NCI-H1417 (cell line): ENCODE measurements at regions not wholly inside any gene's neighbourhood (a gene's known extent, or its start where the extent isn't known, plus 50 kb on each side); places are given as distances from the start of the nearest gene placed in this dataset.

Experiments
- DNase-seq, 3 experiments: peaks; one replicate each; lab custom pipeline; 2025; lab: John Stamatoyannopoulos, UW

GRCh38 chr3:72341920-72342319 lies 506.3 kb downstream of the SHQ1 start:
- DNase-seq, result no peak

- no peak for DNase-seq
Measured at GRCh38 chr3:72341380-72341770, 506.9 kb downstream of the SHQ1 start.

- DNase-seq, result no peak
Measured at GRCh38 chr3:72340476-72341379, 507.5 kb downstream of the SHQ1 start.

- DNase-seq, result no peak
Measured at GRCh38 chr3:72340056-72340455, 508.2 kb downstream of the SHQ1 start.

GRCh38 chr3:72339670-72340030 lies 508.6 kb downstream of the SHQ1 start:
- DNase-seq, result no peak

- peak in 1 of 3 experiments; percentile 5 for DNase-seq
Measured at GRCh38 chr3:72338942-72339669, 509.1 kb downstream of the SHQ1 start.

GRCh38 chr3:72338082-72338941 lies 509.9 kb downstream of the SHQ1 start:
- no peak for DNase-seq

- no peak for DNase-seq
Measured at GRCh38 chr3:72337480-72337855, 510.8 kb downstream of the SHQ1 start.

- DNase-seq, result peak; percentile 52 to 85 (median 74)
Measured at GRCh38 chr3:72336821-72337479, 511.3 kb downstream of the SHQ1 start.

GRCh38 chr3:72336114-72336651 lies 512.1 kb downstream of the SHQ1 start:
- no peak for DNase-seq

GRCh38 chr3:72335458-72336095 lies 512.7 kb downstream of the SHQ1 start:
- DNase-seq, result no peak

- peak in 2 of 3 experiments; percentile 6 to 47 for DNase-seq
Measured at GRCh38 chr3:72334681-72335457, 513.4 kb downstream of the SHQ1 start.

GRCh38 chr3:72332689-72333088 lies 515.6 kb downstream of the SHQ1 start:
- no peak for DNase-seq

GRCh38 chr3:72332036-72332435 lies 516.2 kb downstream of the SHQ1 start:
- DNase-seq, result no peak

- peak in 1 of 3 experiments; percentile 18 for DNase-seq
Measured at GRCh38 chr3:72331076-72331475, 517.2 kb downstream of the SHQ1 start.

GRCh38 chr3:72329354-72329753 lies 518.9 kb downstream of the SHQ1 start:
- DNase-seq, result peak; percentile 66 to 90 (median 73)

GRCh38 chr3:72328755-72329277 lies 519.4 kb downstream of the SHQ1 start:
- no peak for DNase-seq

GRCh38 chr3:72327008-72327407 lies 521.2 kb downstream of the SHQ1 start:
- no peak for DNase-seq

- DNase-seq, result no peak
Measured at GRCh38 chr3:72324253-72324811, 523.9 kb downstream of the SHQ1 start.

GRCh38 chr3:72323773-72324172 lies 524.5 kb downstream of the SHQ1 start:
- no peak for DNase-seq
